DMS79 (cell line): ENCODE measurements at regions not wholly inside any gene's neighbourhood (a gene's known extent, or its start where the extent isn't known, plus 50 kb on each side); places are given as distances from the start of the nearest gene placed in this dataset.
A peak's percentile ranks its signal among the peaks of the same experiment; 100 is the strongest.
"Not testable (repeated sequence)": the region's sequence is repeated elsewhere in the genome, so short reads cannot be mapped to it uniquely, and the experiment has no call there.

ENCODE experiments used
- DNase-seq: peaks from one replicate; lab custom pipeline; 2025; lab: John Stamatoyannopoulos, UW

GRCh38 chr12:114192549-114192948 is 213.4 kb downstream of the TBX5 start:
- no peak for DNase-seq

DNA sequence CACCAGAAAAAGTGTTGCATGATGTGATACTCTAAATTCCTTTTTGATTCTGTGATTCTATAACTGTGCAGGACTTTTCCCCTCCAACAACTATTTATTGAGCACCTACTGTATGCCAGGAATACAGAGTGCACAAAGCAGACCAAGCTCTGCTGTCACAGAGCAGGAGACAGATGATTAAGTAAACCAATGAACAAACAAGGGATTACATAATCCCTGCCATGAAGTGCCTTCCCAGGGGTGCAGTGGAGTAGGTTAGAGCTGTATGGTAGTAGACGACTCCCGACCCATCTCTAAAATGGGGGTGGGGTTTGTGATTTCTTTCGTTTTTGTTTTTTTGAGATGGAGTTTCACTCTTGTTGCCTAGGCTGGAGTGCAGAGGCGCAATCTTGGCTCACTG is 213.9 kb downstream of the TBX5 start:
- no peak for DNase-seq

- DNase-seq, result no peak
These were observed 214.4 kb downstream of the TBX5 start for GRCh38 chr12:114191581-114191980.

GRCh38 chr12:114190971-114191370 is 215.0 kb downstream of the TBX5 start:
- no peak for DNase-seq

- DNase-seq, result no peak
These were observed 216.7 kb downstream of the TBX5 start for GRCh38 chr12:114189266-114189665.

- DNase-seq, result no peak
These were observed 219.5 kb downstream of the TBX5 start for GRCh38 chr12:114186241-114187002.

DNA sequence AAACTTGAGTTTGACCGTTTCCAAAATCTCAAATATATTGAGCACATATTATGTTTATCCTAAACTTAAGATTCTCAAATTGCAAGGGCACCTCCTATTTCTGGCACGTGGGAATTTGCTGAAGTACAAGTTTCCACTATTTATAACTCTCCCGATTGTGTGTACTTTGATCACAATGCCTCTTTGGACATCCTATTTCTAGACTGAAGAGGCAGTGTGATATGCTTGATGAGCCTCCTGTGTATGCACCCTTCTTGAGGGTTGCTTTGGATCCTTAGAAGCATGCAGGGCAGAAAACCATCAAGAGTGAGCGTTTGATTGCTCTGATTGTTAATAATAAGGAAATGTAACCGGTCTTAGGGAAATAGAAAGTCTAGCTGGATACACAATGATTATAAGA is 218.9 kb upstream of the RBM19 start:
- no peak for DNase-seq

GRCh38 chr12:114174326-114174725 is 208.2 kb upstream of the RBM19 start:
- no peak for DNase-seq

DNA sequence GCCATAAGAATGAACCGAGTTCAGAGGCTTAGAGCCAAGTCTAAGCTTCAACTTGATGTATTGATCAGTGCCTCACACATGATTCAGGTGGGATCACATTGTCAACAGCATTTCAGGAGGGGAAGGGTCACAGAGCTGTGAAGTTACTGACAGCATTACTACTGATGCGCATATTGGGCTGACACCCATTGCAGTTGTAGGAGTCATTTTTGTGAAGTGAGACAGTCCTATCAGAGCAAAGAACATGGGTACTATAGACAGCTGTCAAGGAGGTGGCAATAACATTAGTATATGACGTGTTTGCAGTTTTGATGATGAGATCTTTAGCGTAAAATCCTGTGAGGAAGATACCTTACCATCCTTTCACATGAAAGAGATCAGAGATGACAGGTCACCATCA is 206.0 kb upstream of the RBM19 start:
- no peak for DNase-seq

DNA sequence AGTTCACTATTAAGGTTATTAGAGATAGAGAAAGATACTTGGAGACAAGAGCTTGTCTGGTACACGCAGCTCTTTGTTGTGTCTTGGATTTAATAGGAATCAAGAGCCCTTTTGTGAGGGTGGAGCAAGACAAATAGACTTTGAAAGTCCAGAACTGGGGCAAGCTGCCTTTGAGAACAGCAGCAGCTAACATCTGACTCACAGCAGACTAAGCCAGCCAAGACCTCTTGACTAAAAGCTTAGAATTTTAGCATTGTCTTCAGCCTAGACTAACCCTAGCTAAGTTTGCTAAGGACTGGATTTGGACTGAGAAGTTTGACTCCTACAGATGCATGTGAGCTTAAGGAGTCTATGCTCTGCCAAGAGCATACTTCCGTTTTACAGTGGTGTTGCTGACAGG is 201.9 kb upstream of the RBM19 start:
- no peak for DNase-seq

DNA sequence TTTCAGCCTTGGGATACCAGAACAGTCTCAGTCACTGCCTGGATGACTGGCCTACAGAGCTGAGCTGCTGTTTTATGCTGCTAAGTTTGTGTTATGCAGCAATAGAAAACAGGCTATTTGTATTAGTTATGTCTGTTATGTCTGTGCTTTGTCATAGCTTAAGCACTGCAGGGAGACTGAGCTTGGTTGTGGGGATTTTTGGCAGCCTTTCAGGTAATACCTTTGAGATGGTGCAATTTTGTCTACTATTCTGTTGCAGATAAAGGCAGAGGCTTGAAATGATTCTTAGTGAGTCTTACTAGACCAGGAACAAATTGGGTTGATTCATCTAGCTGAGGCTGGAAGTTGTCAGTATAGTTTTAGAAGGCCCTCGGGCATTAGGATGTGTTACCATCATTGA is 201.3 kb upstream of the RBM19 start:
- DNase-seq, result no peak

DNA sequence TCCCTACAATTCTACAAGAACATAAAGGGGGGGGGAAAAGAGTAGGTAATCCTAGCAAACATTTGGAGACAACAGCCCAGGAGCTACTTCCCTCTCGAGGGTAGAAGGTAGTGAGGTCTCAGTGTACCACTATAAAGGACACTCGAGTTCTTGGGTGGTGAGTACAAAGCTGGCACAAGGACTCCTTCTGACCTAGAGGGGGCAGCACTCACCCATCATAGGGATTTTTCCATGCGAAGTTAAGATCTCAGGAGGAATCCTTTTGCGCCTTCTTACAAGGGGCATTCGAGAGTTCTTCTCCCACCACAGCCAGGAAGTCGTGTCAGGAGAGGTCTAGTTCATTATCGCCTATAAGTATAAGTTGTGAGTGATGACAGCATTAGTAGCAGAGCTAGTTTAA is 200.2 kb upstream of the RBM19 start:
- no peak for DNase-seq

DNA sequence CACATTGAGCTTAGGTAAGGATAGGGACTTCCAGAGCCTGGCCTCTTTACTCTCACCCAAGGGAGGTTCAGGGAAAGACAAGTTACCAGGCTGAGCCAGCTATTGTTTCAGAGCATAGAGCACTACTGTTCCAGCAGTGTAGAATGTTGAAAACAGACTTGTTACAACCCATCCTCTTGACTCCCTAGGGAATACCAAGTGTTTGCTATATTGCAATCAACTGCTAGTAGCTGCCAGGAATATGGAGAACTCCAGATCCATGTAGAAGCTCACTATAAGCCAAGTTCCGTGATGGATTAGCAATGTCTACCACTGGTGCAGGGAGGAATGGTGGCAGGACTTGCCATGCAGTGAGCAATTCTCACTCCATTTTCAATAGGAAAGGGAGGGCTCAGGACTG is 199.8 kb upstream of the RBM19 start:
- DNase-seq, result no peak

DNA sequence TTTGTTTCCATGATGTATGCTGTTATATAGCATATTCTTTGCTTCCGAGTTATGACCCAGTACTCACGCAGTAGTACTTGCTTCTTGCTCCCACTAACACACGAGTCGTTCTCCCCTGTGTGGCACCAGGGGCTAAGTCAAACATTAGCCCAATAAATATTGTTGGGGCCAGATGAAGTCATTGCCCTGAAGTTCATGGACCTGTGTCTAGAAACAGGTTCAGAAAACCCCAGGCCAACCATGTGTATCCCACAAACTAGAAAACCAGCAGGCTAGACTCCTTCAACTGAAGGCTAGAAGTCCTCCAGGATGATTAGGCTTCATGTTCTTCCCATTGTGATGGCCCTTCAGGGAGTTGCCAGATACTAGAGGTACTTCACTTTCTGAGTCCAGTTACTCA is 198.2 kb upstream of the RBM19 start:
- DNase-seq, result no peak

- no peak for DNase-seq
These were observed 197.6 kb upstream of the RBM19 start for GRCh38 chr12:114163771-114164170.

DNA sequence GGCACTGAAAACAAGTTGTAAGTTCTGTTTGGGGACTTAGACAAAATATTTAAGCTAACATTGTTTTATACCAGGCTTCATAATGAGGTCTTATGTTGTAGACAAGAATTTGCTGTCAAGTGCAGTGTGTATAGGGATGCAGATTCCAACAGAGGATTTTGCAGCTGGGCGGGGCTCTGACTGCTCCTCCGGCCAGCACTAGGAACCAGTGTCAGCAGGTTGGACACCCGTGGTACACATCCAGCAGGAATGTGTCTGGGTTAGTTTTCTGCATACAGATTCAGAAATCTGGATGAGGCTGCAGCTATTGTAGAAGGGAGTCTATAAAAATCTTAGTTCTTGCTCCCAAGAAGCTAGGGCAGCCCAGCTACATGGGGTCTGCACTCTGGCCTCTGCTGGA is 194.3 kb upstream of the RBM19 start:
- DNase-seq, result no peak

- DNase-seq, result peak; percentile 13
These were observed 186.8 kb upstream of the RBM19 start for GRCh38 chr12:114152890-114153289.

- DNase-seq, result no peak
These were observed 185.9 kb upstream of the RBM19 start for GRCh38 chr12:114152066-114152465.

DNA sequence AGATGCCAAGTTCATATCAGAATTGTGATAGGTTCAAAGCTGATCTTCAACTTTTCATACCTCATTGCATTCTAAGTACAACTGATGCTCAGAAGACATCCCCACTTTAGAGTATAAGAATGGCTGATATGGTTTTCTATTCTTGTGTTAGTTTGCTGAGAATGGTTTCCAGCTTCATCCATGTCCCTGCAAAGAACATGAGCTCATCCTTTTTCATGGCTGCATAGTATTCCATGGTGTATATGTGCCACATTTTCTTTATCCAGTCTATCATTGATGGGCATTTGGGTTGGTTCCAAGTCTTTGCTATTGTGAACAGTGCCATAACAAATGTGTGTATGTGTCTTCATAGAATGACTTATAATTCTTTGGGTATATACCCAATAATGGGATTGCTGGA is 184.5 kb upstream of the RBM19 start:
- not testable (repeated sequence) for DNase-seq

DNA sequence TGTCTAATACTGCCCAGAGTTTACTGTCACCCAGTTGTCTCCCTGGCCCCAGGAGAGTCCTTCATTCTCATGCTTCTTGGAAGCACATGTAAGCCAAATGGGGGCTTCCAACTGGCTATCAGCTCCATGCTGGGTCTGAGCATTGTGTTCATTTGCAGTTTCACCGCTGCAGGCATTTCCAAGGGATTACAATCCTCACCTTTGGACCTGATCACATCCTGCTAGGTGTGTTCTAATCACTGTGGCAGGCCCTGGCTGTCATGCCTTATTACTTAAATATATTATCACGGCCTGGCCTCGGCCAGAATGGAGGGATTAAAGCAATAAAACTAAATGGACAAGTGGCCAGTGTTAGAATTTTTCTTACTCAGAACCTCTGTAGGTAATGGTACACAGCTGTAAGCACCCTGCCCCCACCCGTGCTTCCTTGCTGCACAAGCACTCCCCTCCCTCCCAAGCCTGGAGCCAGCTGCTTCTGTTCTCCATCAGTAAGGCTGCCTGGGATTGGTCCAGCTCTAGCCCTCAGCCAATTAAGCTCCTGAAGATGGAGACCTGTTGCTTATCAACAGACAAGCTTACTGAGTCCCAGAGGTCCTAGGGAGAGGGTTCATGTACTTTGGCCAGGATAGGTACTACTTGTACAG is 175.9 kb upstream of the RBM19 start:
- no peak for DNase-seq

DNA sequence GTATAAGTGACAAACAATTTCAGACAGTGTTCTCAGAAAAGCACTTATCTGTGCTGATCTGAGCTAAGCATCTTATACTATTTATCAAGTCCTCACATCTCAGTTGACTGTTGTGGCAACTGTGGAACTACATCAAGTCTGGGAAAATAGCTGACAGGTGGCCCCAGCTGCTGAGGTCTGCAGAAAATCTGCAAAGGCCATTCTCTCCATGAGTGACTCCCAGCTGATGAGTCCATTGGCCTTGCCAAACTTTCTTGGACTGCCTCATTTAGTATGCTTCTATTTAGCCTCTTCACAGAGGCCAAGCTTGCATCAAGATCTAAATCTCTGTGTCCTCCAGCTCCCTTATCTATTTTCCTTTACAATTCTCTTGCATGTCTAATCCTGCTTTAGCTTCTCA is 174.5 kb upstream of the RBM19 start:
- no peak for DNase-seq

DNA sequence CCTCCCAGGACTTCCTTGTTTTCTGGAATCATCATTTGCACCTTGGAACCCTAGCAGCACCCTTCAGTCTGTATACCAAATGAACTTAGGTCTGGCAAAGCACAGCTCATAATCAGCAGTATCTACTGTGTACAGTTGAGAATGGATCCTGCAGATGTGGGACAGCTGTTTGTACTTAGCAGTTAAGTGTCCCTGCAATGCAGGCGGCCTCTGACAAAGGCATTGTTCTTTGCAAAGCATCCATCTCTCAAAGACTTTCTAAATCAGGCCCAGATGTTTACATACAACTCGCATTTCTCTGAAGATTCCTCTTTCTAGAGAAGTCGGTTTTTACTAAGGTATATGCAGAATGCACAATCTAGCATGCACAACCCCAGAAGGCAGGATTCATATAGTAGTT is 170.5 kb upstream of the RBM19 start:
- DNase-seq, result no peak

GRCh38 chr12:114134922-114135321 is 168.8 kb upstream of the RBM19 start:
- DNase-seq, result no peak

DNA sequence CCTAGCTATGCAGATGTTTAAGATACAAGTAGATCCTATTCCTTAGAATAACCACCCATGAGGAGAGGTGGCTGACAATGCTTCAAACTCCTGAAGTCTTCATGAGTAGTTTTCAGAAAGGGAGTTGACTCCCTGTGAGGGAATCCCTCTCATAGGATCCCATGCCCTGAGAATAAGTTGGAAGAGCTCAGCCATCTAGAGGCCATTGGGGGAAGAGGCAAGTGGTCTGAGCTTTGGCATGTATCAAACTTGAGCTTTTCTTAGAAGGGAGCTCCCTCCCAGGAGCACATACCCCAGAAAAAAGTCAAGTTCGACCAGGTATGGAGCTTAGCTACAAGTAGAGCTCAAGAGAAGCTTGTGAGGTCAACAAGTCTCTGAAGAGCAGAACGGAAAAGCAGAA is 165.7 kb upstream of the RBM19 start:
- DNase-seq, result no peak
